HG02798 (cell line): ENCODE measurements at regions not wholly inside any gene's neighbourhood (a gene's known extent, or its start where the extent isn't known, plus 50 kb on each side); places are given as distances from the start of the nearest gene placed in this dataset.

Experiments
- ATAC-seq: cut with Tn5 transposase; IDR thresholded peaks from one replicate; pipeline ENCODE4 v1.9.1; 2021; ENCODE audit warnings: mild to moderate bottlenecking; ENCODE audit not compliant: unreplicated experiment, poor library complexity

DNA sequence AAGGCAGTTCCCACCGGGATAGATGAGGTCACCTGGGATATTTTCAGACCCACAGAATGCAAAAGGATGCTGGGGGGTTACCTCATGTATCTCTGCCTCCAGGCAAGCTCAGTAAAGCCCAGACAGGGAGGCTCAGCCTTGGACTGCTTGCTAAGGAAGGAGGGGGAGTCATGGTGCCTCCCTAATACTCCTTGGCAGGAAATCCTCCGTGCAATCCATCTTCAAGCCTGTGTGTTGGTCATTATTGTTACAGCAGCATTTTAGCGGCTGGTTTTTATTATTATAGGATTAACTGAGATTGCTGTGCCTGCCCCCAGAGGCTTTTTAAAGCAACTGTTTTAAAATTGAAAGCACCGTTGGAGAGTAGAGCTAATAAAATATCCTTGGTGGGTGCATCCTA, 188.5 kb upstream of the UBL3 start:
- no peak for ATAC-seq

DNA sequence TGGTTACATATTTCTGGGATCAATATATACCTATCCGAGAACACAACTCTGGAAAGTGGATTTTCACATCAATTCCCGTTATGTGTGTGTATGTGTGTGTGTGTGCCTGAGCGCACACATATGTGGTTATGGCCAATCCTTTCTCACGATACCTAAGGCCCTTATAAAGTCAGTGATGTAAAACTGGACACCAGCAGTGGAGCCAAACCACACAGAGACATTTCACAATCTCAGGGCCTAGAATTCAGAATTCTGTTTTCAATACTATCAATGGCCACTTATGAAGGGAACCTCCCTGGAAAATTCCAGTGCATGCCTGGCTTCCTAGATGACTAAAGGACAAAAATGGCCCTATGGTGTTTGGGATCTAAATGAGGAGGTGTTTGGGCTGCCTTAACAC, 187.3 kb upstream of the UBL3 start:
- no peak for ATAC-seq

DNA sequence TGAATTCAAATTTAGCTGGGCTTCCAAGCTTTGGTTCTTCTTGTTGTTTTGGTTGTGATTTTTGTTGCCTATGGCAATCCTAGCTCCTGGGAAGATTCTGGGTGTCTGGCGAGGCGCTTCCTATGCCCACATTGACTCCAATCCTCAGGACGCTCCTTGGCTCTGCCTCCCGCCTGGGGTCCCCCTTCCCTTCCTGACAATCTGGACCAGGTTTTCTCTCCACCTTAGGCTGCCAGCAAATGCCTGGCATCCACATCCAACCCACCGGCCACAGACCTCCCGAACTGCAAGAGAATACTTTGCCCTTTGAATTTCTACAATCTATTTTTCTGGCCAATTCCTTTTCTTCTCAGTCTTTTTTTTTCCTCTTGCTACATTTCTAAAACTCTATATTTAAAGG, 186.9 kb upstream of the UBL3 start:
- ATAC-seq, result no peak

DNA sequence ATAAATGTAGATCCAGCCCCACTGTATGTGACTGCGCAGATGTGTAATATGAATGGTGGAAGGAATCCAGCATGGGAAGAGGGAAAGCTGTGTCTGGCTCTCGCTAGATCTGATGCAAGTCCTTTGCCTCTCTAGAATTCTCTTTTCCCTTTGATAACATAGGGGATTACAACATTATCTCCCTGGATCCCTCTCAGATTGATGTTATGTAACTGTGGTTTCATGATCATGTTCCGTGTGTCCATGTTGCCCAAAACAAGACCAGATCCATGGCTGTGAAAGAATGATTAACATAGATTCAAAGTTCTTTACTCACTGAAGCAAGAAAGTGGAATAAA, 184.0 kb upstream of the UBL3 start:
- ATAC-seq, result no peak

DNA sequence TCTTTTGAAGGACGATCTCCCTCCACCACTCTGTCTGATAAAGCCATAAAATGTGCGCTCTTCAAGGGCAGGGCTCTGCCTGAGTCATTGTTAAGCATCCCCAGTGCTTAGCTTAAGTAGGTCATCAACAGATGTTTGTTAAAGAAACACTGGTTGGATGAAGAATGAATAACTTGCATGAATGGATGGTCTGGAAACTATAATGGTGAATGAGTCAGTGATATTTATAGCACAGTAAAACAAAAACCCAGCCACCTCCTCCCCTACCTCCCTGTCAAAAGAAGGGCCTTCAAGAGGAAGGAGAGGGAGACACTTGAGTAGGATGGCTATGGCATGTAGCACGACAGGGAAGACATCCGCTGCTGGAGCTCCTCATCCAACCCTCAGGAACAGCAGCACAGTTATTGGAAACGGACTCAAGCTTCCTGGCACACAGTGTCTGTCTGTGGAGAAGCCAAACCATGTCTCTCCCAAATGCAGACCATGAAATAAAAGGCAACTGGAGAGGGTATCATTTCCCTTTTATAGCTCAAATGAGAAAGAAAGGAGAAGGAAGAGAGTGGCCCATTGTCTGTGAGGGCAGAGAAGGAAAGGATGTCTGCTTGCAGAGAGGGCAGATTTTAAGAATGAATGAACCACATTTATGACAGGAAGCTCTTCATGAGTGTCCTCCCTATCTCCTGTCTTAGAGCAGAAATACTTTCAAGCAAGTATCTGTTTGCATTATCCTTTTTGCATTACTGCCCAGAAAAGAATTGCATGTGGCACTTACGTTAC, 183.5 kb upstream of the UBL3 start:
- ATAC-seq, result no peak

DNA sequence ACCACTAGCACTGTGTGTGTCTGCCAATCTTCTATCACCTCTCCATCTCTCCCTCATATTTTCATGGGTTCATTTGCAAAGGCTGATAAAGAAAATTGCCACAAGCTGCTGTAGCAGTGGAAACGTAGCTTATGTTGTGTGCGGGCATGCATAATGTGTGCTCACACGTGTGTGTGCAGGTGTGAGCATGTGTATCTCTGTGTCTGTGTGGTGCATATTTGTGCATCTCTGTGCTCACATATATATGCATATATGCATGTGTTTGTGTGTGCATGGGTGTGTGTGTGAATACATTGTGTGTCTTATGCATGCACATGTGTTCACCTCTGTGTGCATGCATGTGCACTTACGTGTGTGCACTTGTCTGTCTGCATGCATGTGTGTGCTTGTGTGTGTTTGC, 181.8 kb upstream of the UBL3 start:
- ATAC-seq, result no peak

DNA sequence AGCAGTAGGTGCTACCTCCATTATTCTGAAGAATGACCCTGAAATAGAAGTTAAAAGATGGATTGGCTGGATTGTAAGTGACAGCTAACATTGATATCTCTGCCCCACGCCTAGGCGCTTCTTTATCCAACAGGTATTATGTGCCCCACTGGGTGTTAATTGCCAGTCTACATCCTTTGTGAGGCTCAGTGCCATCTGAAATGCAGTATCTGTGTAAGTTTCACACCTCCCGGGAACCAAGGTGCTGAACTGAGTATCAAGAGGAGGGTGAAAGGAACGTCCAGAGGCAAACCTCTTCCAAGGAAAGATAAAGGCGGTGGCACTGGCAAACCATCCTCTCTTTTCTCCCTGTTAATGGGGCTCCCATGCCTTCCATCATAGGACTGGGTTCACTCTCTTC, 181.1 kb upstream of the UBL3 start:
- ATAC-seq, result no peak

DNA sequence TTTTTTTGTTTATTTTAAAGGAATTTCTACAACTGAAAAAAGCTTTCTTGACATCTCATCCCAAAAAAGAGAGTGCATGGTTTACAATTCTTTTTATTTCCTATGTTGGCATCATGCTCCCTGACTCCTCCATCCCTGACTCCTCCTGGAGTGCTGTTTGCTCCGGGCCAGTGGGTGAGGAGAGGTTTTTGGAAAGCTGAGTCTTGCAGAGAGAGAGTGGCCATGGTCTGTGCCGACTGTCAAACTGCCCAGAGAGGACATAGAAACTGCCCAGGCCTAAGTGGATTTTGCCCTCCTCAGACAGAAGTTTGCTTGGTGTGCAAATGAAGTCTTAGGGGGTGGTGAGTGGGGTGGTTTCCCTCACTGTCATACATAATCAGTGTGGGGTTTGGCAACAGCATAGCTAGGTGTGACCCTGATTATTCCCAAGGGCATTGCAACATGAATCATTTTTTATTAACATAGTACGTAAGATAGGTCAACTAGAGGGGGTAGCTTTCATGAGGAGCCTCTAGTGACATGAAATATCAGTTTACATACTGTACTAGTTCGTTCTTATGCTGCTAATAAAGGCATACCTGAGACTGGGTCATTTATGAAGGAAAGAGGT, 179.8 kb upstream of the UBL3 start:
- ATAC-seq, result no peak

DNA sequence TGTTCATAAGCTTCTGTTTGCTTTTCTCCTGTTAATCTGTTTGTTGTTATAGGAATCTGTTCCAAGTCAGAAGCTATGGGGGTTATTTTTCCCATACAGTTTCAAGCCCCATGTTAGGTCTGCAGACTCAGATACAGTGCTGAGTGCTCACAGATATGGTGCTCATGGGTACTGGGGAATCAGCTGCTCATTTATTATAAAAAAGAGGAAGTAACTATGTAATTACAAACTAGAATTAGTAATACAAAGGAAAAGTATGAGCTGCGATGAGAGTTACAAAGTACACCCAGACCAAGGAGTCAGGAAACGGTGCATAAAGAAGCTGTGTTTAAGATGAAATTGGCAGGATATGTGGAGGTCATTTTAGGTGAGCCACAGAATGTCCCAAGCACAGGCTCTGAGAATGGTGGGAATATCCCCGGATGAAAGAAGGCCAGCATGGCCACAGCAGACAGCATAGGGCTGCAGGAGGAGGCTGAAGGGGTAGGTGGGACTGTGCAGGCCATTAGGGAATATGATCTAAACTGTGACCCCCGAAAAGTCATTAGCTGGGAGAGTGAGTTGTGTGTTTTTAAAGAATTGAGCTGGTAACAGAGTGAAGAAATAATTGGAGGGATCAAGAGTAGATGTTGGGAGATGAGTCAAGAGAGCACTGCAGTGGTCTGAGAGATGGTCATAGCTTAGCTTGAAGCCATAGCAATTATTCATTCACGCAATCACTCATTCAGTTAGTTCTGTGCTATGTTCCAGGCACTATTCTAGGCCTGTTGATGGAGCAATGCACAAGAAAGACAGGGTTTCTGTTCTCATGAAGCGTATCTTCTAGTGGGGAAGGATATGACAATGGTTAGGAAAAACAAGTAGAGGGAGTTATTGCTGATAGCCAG, 177.4 kb upstream of the UBL3 start:
- ATAC-seq, result no peak

DNA sequence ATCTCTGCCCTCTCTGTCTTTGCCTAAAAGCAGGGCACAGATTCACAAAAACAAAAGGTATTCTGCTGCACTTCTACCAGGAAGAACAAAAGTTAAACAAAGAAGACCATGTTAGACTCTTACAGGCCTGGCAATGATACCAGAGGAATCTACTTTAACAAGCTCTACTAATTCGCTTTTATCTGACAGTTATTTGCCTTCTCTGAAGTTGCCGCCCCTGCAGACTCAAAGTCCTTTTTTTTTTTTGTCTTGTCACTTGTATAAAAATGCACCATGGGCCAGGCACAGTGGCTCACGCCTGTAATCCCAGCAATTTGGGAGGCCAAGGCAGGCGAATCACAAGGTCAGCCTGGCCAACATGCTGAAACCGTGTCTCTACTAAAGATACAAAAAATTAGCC, 176.5 kb upstream of the UBL3 start:
- ATAC-seq, result no peak

DNA sequence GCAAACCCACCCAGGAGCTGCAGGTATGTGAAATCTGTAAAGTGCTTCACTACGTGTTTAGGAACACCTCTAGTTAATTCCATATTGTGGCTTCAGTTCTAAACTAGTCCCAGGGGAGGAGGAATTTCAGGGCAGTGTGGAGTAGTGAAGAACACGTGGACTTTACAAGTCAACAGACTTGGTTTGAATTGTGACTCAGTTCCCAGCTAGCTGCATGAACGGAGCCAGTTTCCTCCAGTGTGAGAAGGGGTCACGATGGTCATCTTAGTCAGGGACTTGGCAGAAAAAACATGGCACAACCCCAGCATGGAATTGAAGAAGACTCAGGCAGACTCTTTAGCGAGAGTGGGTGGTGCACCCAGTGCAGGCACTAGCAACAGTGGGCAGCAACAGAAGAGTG, 175.7 kb upstream of the UBL3 start:
- ATAC-seq, result no peak

DNA sequence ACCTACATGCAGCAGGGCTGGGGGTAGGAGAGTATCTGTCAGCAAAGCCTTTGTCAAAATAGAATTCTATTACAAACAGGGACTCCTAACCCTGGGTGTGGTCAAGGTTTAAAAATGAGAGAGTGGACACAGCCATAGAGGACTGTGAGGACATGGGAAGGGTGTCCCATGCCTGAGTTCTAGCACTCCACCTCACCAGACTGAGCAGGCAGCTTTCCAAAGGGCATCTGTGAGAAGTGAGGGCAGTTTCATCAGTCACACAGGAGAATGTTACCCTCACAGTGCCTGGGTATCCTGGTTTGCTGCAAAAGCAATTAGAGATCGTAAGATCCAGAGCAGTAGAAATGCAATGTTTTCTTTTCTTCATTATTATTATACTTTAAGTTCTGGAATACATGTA, 174.9 kb upstream of the UBL3 start:
- ATAC-seq, result no peak

DNA sequence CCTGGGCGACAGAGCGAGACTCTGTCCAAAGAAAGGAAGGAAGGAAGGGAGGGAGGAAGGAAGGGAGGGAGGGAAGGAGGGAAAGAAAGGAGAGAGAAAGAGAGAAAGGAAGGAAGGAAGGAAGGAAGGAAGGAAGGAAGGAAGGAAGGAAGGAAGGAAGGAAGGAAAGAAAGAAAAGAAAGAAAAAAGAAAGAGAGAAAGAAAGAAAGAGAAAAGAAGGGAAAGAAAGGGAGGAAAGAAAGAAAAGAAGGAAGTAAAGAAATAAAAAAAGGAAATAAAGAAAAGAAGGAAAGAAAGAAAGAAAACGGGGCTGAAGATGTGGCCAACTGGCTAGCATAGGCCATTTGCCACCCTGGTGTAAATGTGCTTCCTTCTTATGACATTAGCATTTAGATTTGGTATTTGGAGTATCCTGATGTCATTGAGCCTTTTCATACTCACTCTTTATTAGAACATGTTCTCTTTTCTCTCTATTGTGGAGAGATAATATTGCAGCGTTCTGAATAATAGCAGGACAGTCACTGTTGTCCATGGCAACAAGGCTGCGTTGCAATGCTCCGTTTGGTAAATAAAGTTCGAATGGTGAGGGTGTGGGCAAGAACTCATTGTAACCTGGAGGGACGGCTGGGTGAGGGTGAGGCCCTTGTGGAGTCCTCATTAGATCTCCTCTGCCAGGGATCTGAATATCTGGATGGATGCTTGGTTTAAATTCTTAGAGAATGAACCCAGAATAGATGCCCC, 173.9 kb upstream of the UBL3 start:
- no peak for ATAC-seq

DNA sequence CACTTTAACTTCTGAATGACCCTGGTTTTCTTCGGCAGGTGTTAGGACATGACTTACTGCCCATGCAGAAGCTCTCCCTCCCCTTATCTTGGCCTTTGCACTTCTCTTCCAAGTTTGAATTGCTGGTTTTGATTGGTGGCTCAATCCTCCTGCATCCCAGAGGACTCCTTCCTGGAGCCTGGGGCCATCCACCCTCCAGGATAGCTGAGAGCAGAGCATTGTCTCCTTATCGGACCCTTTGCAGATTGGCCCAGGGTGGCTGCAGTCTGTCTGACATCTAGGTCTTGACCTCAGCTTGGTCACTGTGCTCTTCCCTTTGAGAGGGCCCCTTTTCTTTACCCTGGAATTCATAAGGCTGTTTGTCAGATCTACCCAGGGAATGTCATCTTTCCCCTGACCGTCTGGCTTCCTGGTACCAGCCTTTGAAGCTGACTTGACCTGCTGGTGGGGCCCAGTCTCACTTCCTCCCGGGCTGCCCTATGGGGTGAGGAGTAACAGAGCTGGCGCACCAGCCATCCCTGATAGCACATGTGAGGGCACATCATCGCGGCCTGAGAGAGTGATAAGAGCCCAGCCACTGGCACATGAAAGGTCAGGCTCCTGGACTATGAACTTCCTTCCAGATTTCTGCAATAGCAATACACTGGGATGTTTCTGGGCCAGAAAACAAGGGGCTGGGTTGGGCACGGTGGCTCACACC, 172.9 kb upstream of the UBL3 start:
- no peak for ATAC-seq

DNA sequence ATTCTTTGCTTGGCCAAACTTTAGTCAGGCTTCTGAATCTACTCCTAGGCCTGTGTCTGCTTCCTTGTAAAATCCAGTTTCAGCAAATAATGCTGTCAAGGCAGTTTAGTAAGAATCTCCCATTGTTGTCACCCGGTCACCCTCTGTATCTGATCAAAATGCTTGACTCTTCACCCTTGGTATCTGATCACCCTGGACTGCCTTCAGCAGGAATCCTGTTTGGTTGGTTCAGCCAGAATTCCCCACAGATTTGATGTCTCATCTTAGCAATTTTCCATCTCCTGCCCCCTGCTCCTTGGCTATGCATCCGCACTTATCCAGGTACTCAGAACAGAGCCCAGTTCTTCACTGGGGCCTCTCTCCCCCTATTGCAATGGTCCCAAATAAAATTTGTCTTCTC, 172.4 kb upstream of the UBL3 start:
- no peak for ATAC-seq

DNA sequence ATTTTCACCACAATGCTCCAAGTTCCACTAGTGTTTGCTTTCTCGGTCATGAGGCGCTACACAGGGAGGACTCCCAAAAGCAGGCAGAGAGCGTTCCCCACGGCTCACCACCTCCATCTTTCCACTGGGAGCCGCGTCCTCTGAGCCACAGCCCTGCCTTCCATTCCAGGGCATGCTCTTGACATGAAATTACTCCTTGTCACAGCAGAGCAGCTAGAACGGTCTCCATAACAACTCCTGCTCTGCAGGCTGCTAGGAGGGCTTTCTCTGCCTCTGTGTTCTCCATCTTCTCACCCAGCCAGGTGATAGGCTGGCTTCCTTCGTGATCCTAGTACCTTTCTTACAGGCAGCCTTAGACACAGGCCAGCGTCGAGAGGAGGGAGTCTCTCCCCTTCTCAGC, 171.8 kb upstream of the UBL3 start:
- no peak for ATAC-seq

DNA sequence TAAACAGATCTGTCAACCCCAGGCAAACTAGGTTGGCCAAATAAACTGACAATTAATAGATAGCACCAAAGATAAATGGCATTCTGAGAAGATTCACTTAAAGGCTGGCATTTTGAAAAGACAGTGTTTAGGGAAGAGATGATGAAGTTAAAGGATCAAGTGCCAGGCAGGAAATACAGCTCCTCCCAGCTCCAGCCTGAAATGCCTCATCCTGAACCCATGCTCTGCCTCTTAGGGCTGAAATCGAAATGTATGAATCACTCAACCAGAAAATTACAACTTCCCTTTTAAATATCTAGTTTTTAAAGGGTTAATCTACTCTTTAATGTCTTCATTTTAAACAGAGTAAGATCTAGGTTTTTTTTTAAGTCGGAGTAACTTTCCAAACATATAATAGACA, 171.2 kb upstream of the UBL3 start:
- no peak for ATAC-seq

DNA sequence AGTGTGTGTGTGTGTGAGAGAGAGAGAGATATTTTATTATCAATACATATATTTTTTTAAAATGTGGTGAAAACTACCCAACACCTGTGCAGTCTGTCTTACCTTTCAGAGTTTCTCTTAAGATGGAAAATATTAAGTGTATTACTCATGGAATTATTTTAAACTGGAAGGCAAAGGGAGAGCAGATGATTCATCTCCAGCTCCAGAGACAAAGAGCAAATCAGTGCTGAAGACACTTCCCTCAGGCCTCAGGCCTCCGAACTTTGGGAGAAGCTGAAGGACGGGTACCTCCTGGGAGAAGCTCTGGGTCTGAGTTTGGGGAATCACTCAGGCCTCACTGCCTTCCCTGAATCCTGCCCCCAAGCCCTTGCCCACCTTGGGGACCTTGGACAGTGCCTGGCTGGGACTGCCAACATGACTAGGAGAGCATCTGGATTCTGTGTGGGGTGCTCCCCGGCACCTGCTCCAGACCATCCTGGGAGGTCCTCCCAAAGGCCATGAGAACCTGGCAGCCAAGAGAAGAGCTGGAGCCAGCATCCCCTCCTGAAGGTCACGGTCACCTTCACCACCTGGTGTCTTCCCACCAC, 170.4 kb upstream of the UBL3 start:
- no peak for ATAC-seq

DNA sequence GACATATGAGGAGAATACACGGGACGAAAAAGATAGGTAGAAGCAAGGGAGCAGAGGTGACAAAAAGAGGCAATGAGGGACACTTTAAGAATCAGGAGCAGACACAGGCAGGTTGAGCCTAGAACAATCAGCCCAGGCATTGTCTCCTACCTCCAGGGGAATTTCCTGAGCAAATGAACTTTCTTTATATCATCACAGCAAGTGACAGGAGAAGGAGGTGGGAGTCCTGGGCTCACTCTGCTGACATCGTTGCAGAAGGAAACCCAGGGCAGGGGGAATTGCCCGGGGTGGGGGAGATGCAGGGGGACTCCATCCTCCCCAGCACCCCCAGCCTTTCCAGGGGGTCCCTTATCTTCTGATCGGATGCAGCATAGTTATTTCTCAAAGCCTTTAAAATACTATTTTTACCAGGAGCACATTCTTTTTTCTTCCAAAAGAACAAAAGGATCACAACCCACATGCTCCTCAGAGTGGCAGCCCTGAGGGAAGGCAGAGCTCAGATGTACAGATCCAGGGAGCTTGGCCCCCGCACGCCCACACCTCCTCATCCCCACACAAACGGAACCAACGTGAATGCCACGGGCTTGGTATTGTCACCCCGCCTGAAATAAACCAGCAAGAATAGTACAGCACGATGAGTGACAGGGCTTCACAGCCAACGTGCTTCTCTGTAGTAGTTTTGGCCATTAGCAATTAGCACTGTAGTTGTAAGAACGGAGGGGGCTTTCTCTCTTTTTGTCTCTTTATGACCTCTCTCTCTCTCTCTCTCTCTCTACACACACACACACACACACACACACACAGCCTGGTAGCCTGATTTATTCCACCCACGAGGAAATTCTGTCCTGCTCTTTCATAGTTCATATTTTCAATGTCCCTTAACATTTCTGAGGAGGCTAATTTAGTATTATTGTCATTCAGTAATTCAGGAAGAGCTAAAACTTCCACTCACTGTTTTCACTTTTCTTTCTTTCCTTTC, 169.5 kb upstream of the UBL3 start:
- no peak for ATAC-seq
